H9 (cell line): ENCODE measurements at regions not wholly inside any gene's neighbourhood (a gene's known extent, or its start where the extent isn't known, plus 50 kb on each side); places are given as distances from the start of the nearest gene placed in this dataset.

ENCODE experiments used
- DNase-seq: peaks from one replicate; pipeline ENCODE4 v3.0.0-alpha.2; 2017
- H2AFZ ChIP-seq: one replicate; pipeline ENCODE4 v1.6.1; 2013; ENCODE audit warnings: mild to moderate bottlenecking, low read length, control low read depth, moderate library complexity
- H2AK5ac ChIP-seq: 2 replicates; pipeline ENCODE4 v1.6.1; 2013; ENCODE audit warnings: low read length, control low read depth, mixed read lengths; ENCODE audit not compliant: insufficient read length
- H2BK120ac ChIP-seq: one replicate; pipeline ENCODE4 v1.6.1; 2013; ENCODE audit warnings: low read depth, mild to moderate bottlenecking, low read length, control low read depth, inconsistent platforms; ENCODE audit not compliant: poor library complexity, severe bottlenecking
- H2BK12ac ChIP-seq: 2 replicates; pipeline ENCODE4 v1.6.1; 2013; ENCODE audit warnings: low read length, control low read depth, mixed read lengths, low read depth; ENCODE audit not compliant: insufficient read length
- H2BK15ac ChIP-seq: 2 replicates; pipeline ENCODE4 v1.6.1; 2013; ENCODE audit warnings: low read depth, low read length, control low read depth
- H2BK20ac ChIP-seq: one replicate; pipeline ENCODE4 v1.6.1; 2013; ENCODE audit warnings: low read depth, mild to moderate bottlenecking, low read length, control low read depth, inconsistent platforms; ENCODE audit not compliant: poor library complexity, severe bottlenecking
- H2BK5ac ChIP-seq: 2 replicates; pipeline ENCODE4 v1.6.1; 2013; ENCODE audit warnings: low read length, control low read depth, mixed read lengths; ENCODE audit not compliant: insufficient read length
- H3K14ac ChIP-seq: 2 replicates; pipeline ENCODE4 v1.6.1; 2013; ENCODE audit warnings: low read length, control low read depth; ENCODE audit not compliant: insufficient read depth
- H3K18ac ChIP-seq: 2 replicates; pipeline ENCODE4 v1.6.1; 2013; ENCODE audit warnings: low read depth, mild to moderate bottlenecking, mixed read lengths, low read length, control low read depth; ENCODE audit not compliant: insufficient read length
- H3K23ac ChIP-seq: 2 replicates; pipeline ENCODE4 v1.6.1; 2013; ENCODE audit warnings: low read length, control low read depth, mixed read lengths, low read depth; ENCODE audit not compliant: insufficient read length
- H3K23me2 ChIP-seq: 2 replicates; pipeline ENCODE4 v1.6.1; 2013; ENCODE audit warnings: low read depth, mild to moderate bottlenecking, mixed read lengths, low read length, control low read depth; ENCODE audit not compliant: insufficient read length, poor library complexity, severe bottlenecking
- H3K27ac ChIP-seq: 2 replicates; pipeline ENCODE4 v1.5.1; 2013; ENCODE audit warnings: low read length, control low read depth, mixed read lengths, low read depth; ENCODE audit not compliant: insufficient read length
- H3K27me3 ChIP-seq: 2 replicates; pipeline ENCODE4 v1.6.1; 2013; ENCODE audit warnings: low read length, control low read depth, inconsistent platforms; ENCODE audit not compliant: insufficient read depth
- H3K4ac ChIP-seq: 2 replicates; pipeline ENCODE4 v1.6.1; 2013; ENCODE audit warnings: low read depth, mild to moderate bottlenecking, control low read depth, inconsistent platforms, low read length, moderate library complexity
- H3K4me1 ChIP-seq: 2 replicates; pipeline ENCODE4 v1.6.1; 2013; ENCODE audit warnings: low read length, control low read depth, inconsistent platforms; ENCODE audit not compliant: insufficient read depth
- H3K4me2 ChIP-seq: 2 replicates; pipeline ENCODE4 v1.6.1; 2013; ENCODE audit warnings: low read length, control low read depth, mixed read lengths; ENCODE audit not compliant: insufficient read length, insufficient read depth
- H3K56ac ChIP-seq: 2 replicates; pipeline ENCODE4 v1.6.1; 2013; ENCODE audit warnings: low read depth, mild to moderate bottlenecking, mixed read lengths, low read length, control low read depth; ENCODE audit not compliant: insufficient read length
- H3K79me1 ChIP-seq: 2 replicates; pipeline ENCODE4 v1.6.1; 2013; ENCODE audit warnings: low read depth, mild to moderate bottlenecking, moderate library complexity, low read length, control low read depth, inconsistent platforms; ENCODE audit not compliant: insufficient read depth, poor library complexity, severe bottlenecking
- H3K79me2 ChIP-seq: 2 replicates; pipeline ENCODE4 v1.6.1; 2013; ENCODE audit warnings: low read length, control low read depth, inconsistent platforms; ENCODE audit not compliant: insufficient read depth
- H3K9ac ChIP-seq: 2 replicates; pipeline ENCODE4 v1.6.1; 2013; ENCODE audit warnings: low read length, control low read depth, mixed read lengths; ENCODE audit not compliant: insufficient read length; ENCODE audit errors: extremely low read depth
- H3K9me3 ChIP-seq: one replicate; pipeline ENCODE4 v1.6.1; 2013; ENCODE audit warnings: low read depth, low read length, inconsistent platforms; ENCODE audit not compliant: control insufficient read depth
- H3T11ph ChIP-seq: one replicate; pipeline ENCODE4 v1.6.1; 2013; ENCODE audit warnings: mild to moderate bottlenecking, low read length, control low read depth, inconsistent platforms
- H4K20me1 ChIP-seq: one replicate; pipeline ENCODE4 v1.6.1; 2013; ENCODE audit not compliant: control insufficient read depth, insufficient read length, insufficient read depth
- H4K5ac ChIP-seq: 2 replicates; pipeline ENCODE4 v1.6.1; 2013; ENCODE audit warnings: low read depth, mild to moderate bottlenecking, mixed read lengths, low read length, control low read depth; ENCODE audit not compliant: insufficient read length
- H4K8ac ChIP-seq: replicated peaks from 2 replicates; pipeline ENCODE4 v1.6.1; 2013; ENCODE audit warnings: low read length, control low read depth, mixed read lengths, low read depth; ENCODE audit not compliant: insufficient read length
- H4K91ac ChIP-seq: 2 replicates; pipeline ENCODE4 v1.6.1; 2013; ENCODE audit warnings: low read depth, mild to moderate bottlenecking, moderate library complexity, mixed read lengths, low read length, control low read depth; ENCODE audit not compliant: insufficient read length
- H3K27ac Mint-ChIP-seq, 3 experiments: 2 replicates in 2 of 3; 3 replicates in 1 of 3; pipeline ENCODE4 v1.8.0; 2020 to 2021; ENCODE audit warnings: mixed read lengths in 3 of 3, mild to moderate bottlenecking in 1 of 3, moderate library complexity in 1 of 3
- H3K27me3 Mint-ChIP-seq: 2 replicates; pipeline ENCODE4 v1.8.0; 2021; ENCODE audit warnings: low read depth, mild to moderate bottlenecking, moderate library complexity, mixed read lengths
- H3K36me3 Mint-ChIP-seq, 3 experiments: 2 replicates in 2 of 3; 3 replicates in 1 of 3; pipeline ENCODE4 v1.8.0; 2020 to 2021; ENCODE audit warnings: low read depth in 3 of 3, mixed read lengths in 3 of 3; ENCODE audit not compliant: insufficient read depth in 1 of 3
- H3K4me1 Mint-ChIP-seq, 2 experiments: 2 replicates each; pipeline ENCODE4 v1.8.0; 2020; ENCODE audit warnings: mixed read lengths in 2 of 2
- H3K4me3 Mint-ChIP-seq, 2 experiments: 2 replicates in 1 of 2; 3 replicates in 1 of 2; pipeline ENCODE4 v1.8.0; 2020 to 2021; ENCODE audit warnings: mild to moderate bottlenecking in 2 of 2, mixed read lengths in 2 of 2, moderate library complexity in 1 of 2
- H3K9me3 Mint-ChIP-seq, 2 experiments: 2 replicates in 1 of 2; 3 replicates in 1 of 2; pipeline ENCODE4 v1.8.0; 2020; ENCODE audit warnings: mild to moderate bottlenecking in 2 of 2, mixed read lengths in 2 of 2, moderate library complexity in 1 of 2
- WGBS: extraction: QIAGEN DNeasy Blood & Tissue Kit; methylation state at CpG from one replicate; pipeline ENCODE4 v1.1.7; 2013; ENCODE audit warnings: missing lambda C conversion rate, low lambda C conversion rate, mixed read lengths; ENCODE audit not compliant: insufficient read length; ENCODE audit errors: extremely low coverage; 5-methylcytosine and 5-hydroxymethylcytosine counted together
- TF ChIP-seq, protein P1 (sequence below): fragments of 200-600 bp; sonication (generic); conservative IDR thresholded peaks from 3 replicates; pipeline ENCODE4 v1.8.0; 2021; ENCODE audit warnings: antibody characterized with exemption, mild to moderate bottlenecking

DNA sequence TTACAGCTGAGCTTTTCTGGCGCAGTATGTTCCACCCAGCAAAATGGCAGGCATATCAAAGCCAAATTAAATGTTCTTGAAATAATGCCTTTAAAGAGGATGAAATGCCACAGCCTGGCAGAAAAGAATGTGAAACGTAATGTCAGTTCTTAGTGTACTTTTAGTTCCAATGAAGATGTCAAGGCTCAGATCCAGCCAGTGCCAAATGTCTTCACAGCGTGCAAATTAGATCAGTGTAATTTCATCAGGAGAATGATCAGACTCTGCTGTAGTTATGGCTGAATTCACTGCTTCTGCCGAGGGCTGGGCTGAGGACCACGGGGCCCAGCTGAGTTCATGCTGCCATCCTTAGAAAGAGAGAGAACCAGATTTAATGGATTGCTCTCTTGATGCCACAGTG lies 78.7 kb upstream of the ITGA4 start:
- Histone ChIP-seq H4K5ac (no peak overlapping the region), H2BK15ac (no peak overlapping the region), H2BK12ac (no peak overlapping the region), H2AFZ (no peak overlapping the region), H3K4me1 (no peaks in the 10 kb centered on the region), H2AK5ac (no peak overlapping the region), H3K4me2 (no peak overlapping the region), H2BK120ac (no peak overlapping the region), H3K27me3 (no peaks in the 10 kb centered on the region), H3K4ac (no peak overlapping the region), H3K9ac (no peak overlapping the region), H3K23ac (no peak overlapping the region), H3K9me3 (no peaks in the 10 kb centered on the region), H2BK20ac (no peak overlapping the region), H3K27ac (no peak overlapping the region), H4K91ac (no peak overlapping the region), H3K14ac (no peak overlapping the region), H2BK5ac (no peak overlapping the region), H3K79me1 (no peaks in the 10 kb centered on the region), H3K56ac (no peak overlapping the region), H3K18ac (no peak overlapping the region), H3T11ph (no peak overlapping the region), H4K8ac (no peak overlapping the region), H3K23me2 (no peaks in the 10 kb centered on the region), H3K79me2 (no peaks in the 10 kb centered on the region), H4K20me1 (no peaks in the 10 kb centered on the region)
- no peaks in the 10 kb centered on the region for H3K4me1 Mint-ChIP-seq
- DNase-seq: no peak
- TF ChIP-seq, protein P1, sequence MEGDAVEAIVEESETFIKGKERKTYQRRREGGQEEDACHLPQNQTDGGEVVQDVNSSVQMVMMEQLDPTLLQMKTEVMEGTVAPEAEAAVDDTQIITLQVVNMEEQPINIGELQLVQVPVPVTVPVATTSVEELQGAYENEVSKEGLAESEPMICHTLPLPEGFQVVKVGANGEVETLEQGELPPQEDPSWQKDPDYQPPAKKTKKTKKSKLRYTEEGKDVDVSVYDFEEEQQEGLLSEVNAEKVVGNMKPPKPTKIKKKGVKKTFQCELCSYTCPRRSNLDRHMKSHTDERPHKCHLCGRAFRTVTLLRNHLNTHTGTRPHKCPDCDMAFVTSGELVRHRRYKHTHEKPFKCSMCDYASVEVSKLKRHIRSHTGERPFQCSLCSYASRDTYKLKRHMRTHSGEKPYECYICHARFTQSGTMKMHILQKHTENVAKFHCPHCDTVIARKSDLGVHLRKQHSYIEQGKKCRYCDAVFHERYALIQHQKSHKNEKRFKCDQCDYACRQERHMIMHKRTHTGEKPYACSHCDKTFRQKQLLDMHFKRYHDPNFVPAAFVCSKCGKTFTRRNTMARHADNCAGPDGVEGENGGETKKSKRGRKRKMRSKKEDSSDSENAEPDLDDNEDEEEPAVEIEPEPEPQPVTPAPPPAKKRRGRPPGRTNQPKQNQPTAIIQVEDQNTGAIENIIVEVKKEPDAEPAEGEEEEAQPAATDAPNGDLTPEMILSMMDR: no peak
- no peak overlapping the region for H3K4me3 Mint-ChIP-seq
- H3K27ac Mint-ChIP-seq: no peak overlapping the region
- WGBS: no CpG with 5 or more reads among the region's 5 CpGs
- no peaks in the 10 kb centered on the region for H3K36me3 Mint-ChIP-seq
- no peaks in the 10 kb centered on the region for H3K9me3 Mint-ChIP-seq
- H3K27me3 Mint-ChIP-seq: no peaks in the 10 kb centered on the region
